ENCODE measurements at regions not wholly inside any gene's neighbourhood (a gene's known extent, or its start where the extent isn't known, plus 50 kb on each side); places are given as distances from the start of the nearest gene placed in this dataset.

- TF ChIP-seq CTCF (conservative IDR thresholded peaks at IDR 0.05; ENCODE audit: low read depth in 2 of 2) (no peak), ZNF331 (CRISPR knock-in tag; IDR thresholded peaks at IDR 0.05; ENCODE audit: low read depth) (no peak), ETS1 (IDR thresholded peaks at IDR 0.05) (no peak), STAT1 (IDR thresholded peaks at IDR 0.05; ENCODE audit: unreplicated experiment) (no peak), EZH2phosphoT487 (IDR thresholded peaks at IDR 0.05; ENCODE audit: unreplicated experiment) (no peak), CREB1 (CRISPR knock-in tag; IDR thresholded peaks at IDR 0.05; ENCODE audit: low read depth) (no peak), NANOG (IDR thresholded peaks at IDR 0.05; ENCODE audit: borderline replicate concordance) (no peak), JUNB (IDR thresholded peaks at IDR 0.05; ENCODE audit: unreplicated experiment) (no peak)
Measured at GRCh38 chr6:74467533-74468215, 738.2 kb downstream of the COL12A1 start (continued).

DNA sequence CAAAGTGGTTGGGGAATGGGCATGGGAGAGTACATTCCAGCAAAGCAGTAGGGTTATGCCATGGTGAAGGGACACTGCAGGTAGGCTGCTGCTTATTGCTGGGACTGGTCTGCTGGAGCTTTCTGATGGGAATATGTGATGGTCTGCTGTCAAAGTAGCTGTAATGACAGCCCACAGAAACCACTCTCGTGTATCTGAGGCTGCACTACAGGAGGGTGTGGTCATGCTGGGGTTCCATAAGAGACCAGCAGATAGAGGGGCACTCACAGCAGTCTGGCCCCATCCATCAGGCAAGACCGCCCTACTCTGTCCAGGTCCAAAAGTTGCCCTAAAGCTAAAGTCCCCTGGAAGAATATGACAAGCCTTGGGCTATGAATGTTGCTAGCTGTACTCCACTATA, 739.3 kb downstream of the COL12A1 start:
- no peaks in the 10 kb centered on the region for H3K4me1 ChIP-seq (ENCODE audit: insufficient read depth)
- no peak overlapping the region for H3K4me2 ChIP-seq
- TF ChIP-seq JUNB (IDR thresholded peaks at IDR 0.05; ENCODE audit: unreplicated experiment) (no peak), ZNF114 (CRISPR knock-in tag; IDR thresholded peaks at IDR 0.05) (no peak), NANOG (IDR thresholded peaks at IDR 0.05; ENCODE audit: borderline replicate concordance) (no peak), EZH2 (IDR thresholded peaks at IDR 0.05; ENCODE audit: low read depth, unreplicated experiment) (no peak), EZH2phosphoT487 (IDR thresholded peaks at IDR 0.05; ENCODE audit: unreplicated experiment) (no peak), ETS1 (IDR thresholded peaks at IDR 0.05) (no peak), CREB1 (CRISPR knock-in tag; IDR thresholded peaks at IDR 0.05; ENCODE audit: low read depth) (no peak)
- no peaks in the 10 kb centered on the region for H3K27me3 ChIP-seq (ENCODE audit: insufficient read depth)
- peaks cover 2% of the 10 kb centered on the region; the same call in 1 of the 3 replicates for H3K9me3 Mint-ChIP-seq
- H3K79me2 ChIP-seq (replicated peaks; ENCODE audit: insufficient read depth), result no peaks in the 10 kb centered on the region
- peaks cover 7% of the 10 kb centered on the region for H3K4me1 Mint-ChIP-seq
- no peak overlapping the region for H3K27ac ChIP-seq (ENCODE audit: low read depth)
- no peaks in the 10 kb centered on the region for H4K20me1 ChIP-seq (replicated peaks; ENCODE audit: insufficient read depth)
- H3K9me2 ChIP-seq (ENCODE audit: insufficient read depth), result peaks cover 13% of the 10 kb centered on the region
- H3F3A ChIP-seq (replicated peaks; ENCODE audit: low read depth), result no peaks in the 10 kb centered on the region
- no peak overlapping the region for H3K4me3 ChIP-seq
- no peaks in the 10 kb centered on the region for H3K27me3 Mint-ChIP-seq (ENCODE audit: insufficient read depth, low read depth, poor library complexity)
- H3K36me3 Mint-ChIP-seq (ENCODE audit: low read depth), result peaks cover 2% of the 10 kb centered on the region; the same call in 1 of the 3 replicates
- no peaks in the 10 kb centered on the region for H3K36me3 ChIP-seq (ENCODE audit: insufficient read depth)
- no peak for DNase-seq (ENCODE audit: low spot score)
- ATAC-seq, result no peak
- H3K4me3 Mint-ChIP-seq, result no peak overlapping the region
- no peak overlapping the region for H3K27ac Mint-ChIP-seq
- H2AFZ ChIP-seq, result no peak overlapping the region

Data from GM23338 (cell line).